ENCODE measurements at regions not wholly inside any gene's neighbourhood (a gene's known extent, or its start where the extent isn't known, plus 50 kb on each side); places are given as distances from the start of the nearest gene placed in this dataset.

DNA sequence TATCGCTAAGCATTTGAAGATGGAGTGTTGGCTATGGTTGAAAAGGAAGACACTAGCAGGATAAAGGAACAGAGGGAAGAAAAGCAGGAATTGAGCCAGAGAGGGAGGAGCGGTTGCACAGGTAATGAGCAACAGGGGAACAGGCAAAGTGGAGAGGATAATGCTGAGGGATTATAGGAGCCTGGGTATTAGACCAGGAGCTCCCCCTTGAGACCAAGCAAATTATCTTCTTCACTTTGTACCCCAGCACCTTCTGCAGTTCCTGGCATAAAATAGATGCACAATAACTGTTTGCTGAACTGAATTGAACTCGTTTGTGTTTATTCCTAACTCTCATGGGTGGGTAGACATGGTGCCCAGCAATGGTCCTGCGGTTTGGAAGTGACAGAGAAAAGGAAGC lies 54.6 kb upstream of the OR5P2 start:
- TF ChIP-seq, protein P1, sequence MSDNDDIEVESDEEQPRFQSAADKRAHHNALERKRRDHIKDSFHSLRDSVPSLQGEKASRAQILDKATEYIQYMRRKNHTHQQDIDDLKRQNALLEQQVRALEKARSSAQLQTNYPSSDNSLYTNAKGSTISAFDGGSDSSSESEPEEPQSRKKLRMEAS (IDR thresholded peaks at IDR 0.05; ENCODE audit: low read depth, low read length), result no peak
- no peak for TF ChIP-seq MYC (IDR thresholded peaks at IDR 0.05; ENCODE audit: low read depth, low read length)
- H3K4me3 ChIP-seq (ENCODE audit: low read depth, low read length), result no peak overlapping the region
- peak; percentile 1 for DNase-seq (ENCODE audit: low read depth)

DNA sequence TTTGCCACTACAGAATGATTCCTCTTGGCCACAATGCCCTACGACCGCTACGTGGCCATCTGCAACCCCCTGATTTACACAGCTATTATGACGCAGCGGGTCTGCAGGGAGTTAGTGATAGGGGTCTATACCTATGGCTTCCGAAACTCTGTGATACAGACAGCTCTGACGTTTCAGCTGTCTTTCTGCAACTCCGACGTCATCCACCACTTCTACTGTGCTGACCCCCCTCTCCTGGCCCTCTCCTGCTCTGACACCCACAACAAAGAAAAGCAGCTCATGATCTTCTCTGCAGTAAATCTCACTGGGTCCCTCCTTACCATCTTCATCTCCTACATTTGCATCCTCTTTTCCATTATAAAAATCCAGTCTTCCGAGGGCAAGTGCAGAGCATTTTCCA lies 52.3 kb upstream of the OR5P2 start:
- no peak for TF ChIP-seq MYC (IDR thresholded peaks at IDR 0.05; ENCODE audit: low read depth, low read length)
- TF ChIP-seq, protein P1 (IDR thresholded peaks at IDR 0.05; ENCODE audit: low read depth, low read length), result no peak
- TF ChIP-seq, protein P2, sequence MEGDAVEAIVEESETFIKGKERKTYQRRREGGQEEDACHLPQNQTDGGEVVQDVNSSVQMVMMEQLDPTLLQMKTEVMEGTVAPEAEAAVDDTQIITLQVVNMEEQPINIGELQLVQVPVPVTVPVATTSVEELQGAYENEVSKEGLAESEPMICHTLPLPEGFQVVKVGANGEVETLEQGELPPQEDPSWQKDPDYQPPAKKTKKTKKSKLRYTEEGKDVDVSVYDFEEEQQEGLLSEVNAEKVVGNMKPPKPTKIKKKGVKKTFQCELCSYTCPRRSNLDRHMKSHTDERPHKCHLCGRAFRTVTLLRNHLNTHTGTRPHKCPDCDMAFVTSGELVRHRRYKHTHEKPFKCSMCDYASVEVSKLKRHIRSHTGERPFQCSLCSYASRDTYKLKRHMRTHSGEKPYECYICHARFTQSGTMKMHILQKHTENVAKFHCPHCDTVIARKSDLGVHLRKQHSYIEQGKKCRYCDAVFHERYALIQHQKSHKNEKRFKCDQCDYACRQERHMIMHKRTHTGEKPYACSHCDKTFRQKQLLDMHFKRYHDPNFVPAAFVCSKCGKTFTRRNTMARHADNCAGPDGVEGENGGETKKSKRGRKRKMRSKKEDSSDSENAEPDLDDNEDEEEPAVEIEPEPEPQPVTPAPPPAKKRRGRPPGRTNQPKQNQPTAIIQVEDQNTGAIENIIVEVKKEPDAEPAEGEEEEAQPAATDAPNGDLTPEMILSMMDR (IDR thresholded peaks at IDR 0.05; ENCODE audit: low read depth, low read length), result no peak
- TF ChIP-seq POLR2A (IDR thresholded peaks at IDR 0.05; ENCODE audit: extremely low read depth, insufficient read length), result no peak
- no peak overlapping the region for H3K4me3 ChIP-seq (ENCODE audit: low read depth, low read length)
- DNase-seq (ENCODE audit: low read depth), result no peak
